ENCODE measurements at regions not wholly inside any gene's neighbourhood (a gene's known extent, or its start where the extent isn't known, plus 50 kb on each side); places are given as distances from the start of the nearest gene placed in this dataset.
A peak's percentile ranks its signal among the peaks of the same experiment; 100 is the strongest.

DNA sequence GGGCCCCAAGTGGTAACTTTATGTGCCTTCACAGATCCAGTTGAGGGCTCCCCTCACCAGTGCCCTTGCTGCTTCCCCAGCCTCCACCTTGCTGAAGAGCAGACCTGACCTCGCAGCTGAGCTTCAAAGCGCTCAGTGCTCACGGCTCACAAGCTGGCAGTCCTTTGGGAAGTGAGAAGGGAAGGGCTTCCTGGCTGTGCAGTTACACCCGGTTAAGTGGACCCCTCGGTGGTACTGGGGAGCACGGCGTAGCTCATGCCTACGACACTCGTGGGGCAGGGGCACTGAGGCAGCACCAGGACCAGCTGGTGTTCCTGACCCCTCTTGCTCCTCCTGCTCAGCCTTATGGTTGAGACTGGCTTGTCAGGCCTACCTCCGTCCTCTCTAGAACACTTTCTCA lies 629.0 kb upstream of the TBL1XR1 start:
- no peaks in the 10 kb centered on the region for H3K36me3 ChIP-seq
- H3K4me1 ChIP-seq = peaks cover 22% of the 10 kb centered on the region
- H3K9me3 ChIP-seq = no peaks in the 10 kb centered on the region
- DNase-seq = no peak
- no peak for TF ChIP-seq CTCF (IDR thresholded peaks at IDR 0.05; ENCODE audit: low read depth, low read length)
- no peak overlapping the region for H3K4me3 ChIP-seq (ENCODE audit: low read depth, low read length)
- H3K27me3 ChIP-seq = no peaks in the 10 kb centered on the region

GRCh38 chr3:177827511-177828207 lies 630.4 kb upstream of the TBL1XR1 start:
- no peaks in the 10 kb centered on the region for H3K27me3 ChIP-seq
- peaks cover 28% of the 10 kb centered on the region for H3K4me1 ChIP-seq
- no peak overlapping the region for H3K4me3 ChIP-seq (ENCODE audit: low read depth, low read length)
- DNase-seq = no peak
- TF ChIP-seq CTCF (IDR thresholded peaks at IDR 0.05; ENCODE audit: low read depth, low read length) = no peak
- H3K36me3 ChIP-seq = no peaks in the 10 kb centered on the region
- no peaks in the 10 kb centered on the region for H3K9me3 ChIP-seq

DNA sequence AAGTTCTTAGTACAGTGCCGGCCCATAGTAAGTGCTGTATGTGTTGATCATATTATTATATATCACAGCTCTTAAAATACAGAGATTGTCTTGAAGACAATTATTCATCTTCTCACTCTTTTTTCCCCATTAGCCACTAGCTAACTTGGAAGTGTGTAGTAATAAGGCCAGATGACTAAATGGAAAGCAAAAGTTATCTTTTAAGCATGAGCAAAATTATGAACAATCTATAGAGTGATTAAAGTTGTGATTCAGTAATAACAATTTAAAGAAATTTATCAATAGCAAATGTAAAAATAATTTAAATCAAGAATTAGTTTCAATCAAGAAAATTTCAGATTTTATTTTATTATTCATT lies 630.9 kb upstream of the TBL1XR1 start:
- TF ChIP-seq CTCF (IDR thresholded peaks at IDR 0.05; ENCODE audit: low read depth, low read length) = no peak
- no peaks in the 10 kb centered on the region for H3K9me3 ChIP-seq
- peaks cover 32% of the 10 kb centered on the region for H3K4me1 ChIP-seq
- H3K36me3 ChIP-seq = no peaks in the 10 kb centered on the region
- DNase-seq = no peak
- H3K27me3 ChIP-seq = no peaks in the 10 kb centered on the region
- no peak overlapping the region for H3K4me3 ChIP-seq (ENCODE audit: low read depth, low read length)

- no peak for TF ChIP-seq CTCF (IDR thresholded peaks at IDR 0.05; ENCODE audit: low read depth, low read length)
- Histone ChIP-seq H3K36me3 (no peaks in the 10 kb centered on the region), H3K4me3 (ENCODE audit: low read depth, low read length) (no peak overlapping the region), H3K4me1 (peaks cover 26% of the 10 kb centered on the region), H3K27me3 (no peaks in the 10 kb centered on the region), H3K9me3 (no peaks in the 10 kb centered on the region)
- DNase-seq = no peak
Measured at GRCh38 chr3:177830411-177830849, 633.1 kb upstream of the TBL1XR1 start.

GRCh38 chr3:177831361-177831760 lies 634.1 kb upstream of the TBL1XR1 start:
- Histone ChIP-seq H3K36me3 (no peaks in the 10 kb centered on the region), H3K9me3 (no peaks in the 10 kb centered on the region), H3K27me3 (no peaks in the 10 kb centered on the region), H3K4me3 (ENCODE audit: low read depth, low read length) (no peak overlapping the region), H3K4me1 (peaks cover 26% of the 10 kb centered on the region)
- no peak for TF ChIP-seq CTCF (IDR thresholded peaks at IDR 0.05; ENCODE audit: low read depth, low read length)
- DNase-seq = no peak

GRCh38 chr3:177832880-177833279 lies 635.6 kb upstream of the TBL1XR1 start:
- no peak for TF ChIP-seq CTCF (IDR thresholded peaks at IDR 0.05; ENCODE audit: low read depth, low read length)
- Histone ChIP-seq H3K9me3 (no peaks in the 10 kb centered on the region), H3K27me3 (no peaks in the 10 kb centered on the region), H3K4me3 (ENCODE audit: low read depth, low read length) (0 out of 2 replicates have a peak overlapping the region, but pooled peaks have one; percentile 9), H3K36me3 (no peaks in the 10 kb centered on the region), H3K4me1 (peaks cover 26% of the 10 kb centered on the region)
- DNase-seq = no peak

All from BE2C (cell line).